SK-MEL-5 (cell line): ENCODE measurements at regions not wholly inside any gene's neighbourhood (a gene's known extent, or its start where the extent isn't known, plus 50 kb on each side); places are given as distances from the start of the nearest gene placed in this dataset.
A peak's percentile ranks its signal among the peaks of the same experiment; 100 is the strongest.

Experiments used
- DNase-seq: peaks from one replicate; pipeline ENCODE4 v3.0.0-alpha.2; 2016; ENCODE audit warnings: low read depth, low spot score
- in situ Hi-C: cut with HindIII; loops from 2 replicates; pipeline ENCODE4 v1.10.0; 2016; ENCODE audit warnings: low sequenced_read_pairs, high pct_unique_total_duplicates, low pct_unique_long_range_greater_than_20kb

GRCh38 chr4:129167640-129168260 lies 71.8 kb downstream of the C4orf33 start:
- peak; percentile 1 for DNase-seq
- in situ Hi-C loops, result no loop called here

GRCh38 chr4:129172181-129172580 lies 76.2 kb downstream of the C4orf33 start:
- in situ Hi-C loops, result no loop called here
- no peak for DNase-seq

- DNase-seq, result no peak
- in situ Hi-C loops, result no loop called here
Measured at GRCh38 chr4:129176864-129177263, 80.9 kb downstream of the C4orf33 start.

- no peak for DNase-seq
- in situ Hi-C loops, result no loop called here
Measured at GRCh38 chr4:129179276-129179675, 83.3 kb downstream of the C4orf33 start.

- in situ Hi-C loops, result no loop called here
- DNase-seq, result no peak
Measured at GRCh38 chr4:129189630-129190029, 93.7 kb downstream of the C4orf33 start.

GRCh38 chr4:129193357-129194100 lies 97.6 kb downstream of the C4orf33 start:
- in situ Hi-C loops, result no loop called here
- DNase-seq, result no peak

GRCh38 chr4:129208481-129208880 lies 112.5 kb downstream of the C4orf33 start:
- DNase-seq, result no peak
- in situ Hi-C loops, result no loop called here

GRCh38 chr4:129213692-129214091 lies 117.7 kb downstream of the C4orf33 start:
- in situ Hi-C loops, result no loop called here
- DNase-seq, result no peak

GRCh38 chr4:129218360-129218759 lies 122.4 kb downstream of the C4orf33 start:
- DNase-seq, result peak; percentile 55
- in situ Hi-C loops, result no loop called here

GRCh38 chr4:129218897-129219296 lies 122.9 kb downstream of the C4orf33 start:
- DNase-seq, result no peak
- in situ Hi-C loops, result no loop called here

- no peak for DNase-seq
- in situ Hi-C loops, result no loop called here
Measured at GRCh38 chr4:129220254-129220653, 124.3 kb downstream of the C4orf33 start.

- in situ Hi-C loops, result no loop called here
- no peak for DNase-seq
Measured at GRCh38 chr4:129223945-129224344, 128.0 kb downstream of the C4orf33 start.

- DNase-seq, result no peak
- in situ Hi-C loops, result no loop called here
Measured at GRCh38 chr4:129230846-129231245, 134.9 kb downstream of the C4orf33 start.

GRCh38 chr4:129231945-129232588 lies 136.1 kb downstream of the C4orf33 start:
- no peak for DNase-seq
- in situ Hi-C loops, result no loop called here

- no peak for DNase-seq
- in situ Hi-C loops, result no loop called here
Measured at GRCh38 chr4:129232589-129233337, 136.8 kb downstream of the C4orf33 start.

GRCh38 chr4:129233691-129234090 lies 137.7 kb downstream of the C4orf33 start:
- in situ Hi-C loops, result no loop called here

GRCh38 chr4:129236351-129236750 lies 140.4 kb downstream of the C4orf33 start:
- in situ Hi-C loops, result no loop called here
- DNase-seq, result no peak

More at GRCh38 chr4:129233691-129234090, 137.7 kb downstream of the C4orf33 start:
- DNase-seq, result no peak

GRCh38 chr4:129239088-129239487 lies 143.1 kb downstream of the C4orf33 start:
- no peak for DNase-seq
- in situ Hi-C loops, result no loop called here
